ENCODE measurements at regions not wholly inside any gene's neighbourhood (a gene's known extent, or its start where the extent isn't known, plus 50 kb on each side); places are given as distances from the start of the nearest gene placed in this dataset.

DNA sequence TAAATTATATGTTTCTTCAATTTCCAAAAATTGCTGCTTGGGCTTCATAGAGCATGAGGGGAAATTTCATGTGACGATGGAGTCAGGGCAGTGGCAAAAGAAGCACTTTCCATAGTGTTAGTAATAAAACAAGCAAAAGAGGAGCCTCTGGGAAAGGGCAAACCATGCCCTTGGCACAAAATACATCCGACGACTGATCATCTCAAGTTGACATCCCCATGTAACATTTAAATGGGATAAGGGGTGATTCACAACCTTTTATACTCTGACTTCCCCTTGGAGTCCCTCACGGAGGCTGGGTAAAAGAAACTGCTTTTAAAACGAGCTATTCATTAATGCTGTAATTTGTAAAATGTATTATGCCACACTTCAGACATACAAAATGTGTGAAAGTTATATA is 161.4 kb upstream of the DMRT1 start:
- TF ChIP-seq POLR2AphosphoS5 (IDR thresholded peaks at IDR 0.05) (no peak), POLR2A (IDR thresholded peaks at IDR 0.05) (no peak)
- TF ChIP-seq, protein P1, sequence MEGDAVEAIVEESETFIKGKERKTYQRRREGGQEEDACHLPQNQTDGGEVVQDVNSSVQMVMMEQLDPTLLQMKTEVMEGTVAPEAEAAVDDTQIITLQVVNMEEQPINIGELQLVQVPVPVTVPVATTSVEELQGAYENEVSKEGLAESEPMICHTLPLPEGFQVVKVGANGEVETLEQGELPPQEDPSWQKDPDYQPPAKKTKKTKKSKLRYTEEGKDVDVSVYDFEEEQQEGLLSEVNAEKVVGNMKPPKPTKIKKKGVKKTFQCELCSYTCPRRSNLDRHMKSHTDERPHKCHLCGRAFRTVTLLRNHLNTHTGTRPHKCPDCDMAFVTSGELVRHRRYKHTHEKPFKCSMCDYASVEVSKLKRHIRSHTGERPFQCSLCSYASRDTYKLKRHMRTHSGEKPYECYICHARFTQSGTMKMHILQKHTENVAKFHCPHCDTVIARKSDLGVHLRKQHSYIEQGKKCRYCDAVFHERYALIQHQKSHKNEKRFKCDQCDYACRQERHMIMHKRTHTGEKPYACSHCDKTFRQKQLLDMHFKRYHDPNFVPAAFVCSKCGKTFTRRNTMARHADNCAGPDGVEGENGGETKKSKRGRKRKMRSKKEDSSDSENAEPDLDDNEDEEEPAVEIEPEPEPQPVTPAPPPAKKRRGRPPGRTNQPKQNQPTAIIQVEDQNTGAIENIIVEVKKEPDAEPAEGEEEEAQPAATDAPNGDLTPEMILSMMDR (IDR thresholded peaks at IDR 0.05 in 8 of 11, conservative IDR thresholded peaks at IDR 0.05 in 3 of 11) = no peak
- intact Hi-C loops (cut with DNase I; ENCODE audit: low total_unique reads) = no loop called here

DNA sequence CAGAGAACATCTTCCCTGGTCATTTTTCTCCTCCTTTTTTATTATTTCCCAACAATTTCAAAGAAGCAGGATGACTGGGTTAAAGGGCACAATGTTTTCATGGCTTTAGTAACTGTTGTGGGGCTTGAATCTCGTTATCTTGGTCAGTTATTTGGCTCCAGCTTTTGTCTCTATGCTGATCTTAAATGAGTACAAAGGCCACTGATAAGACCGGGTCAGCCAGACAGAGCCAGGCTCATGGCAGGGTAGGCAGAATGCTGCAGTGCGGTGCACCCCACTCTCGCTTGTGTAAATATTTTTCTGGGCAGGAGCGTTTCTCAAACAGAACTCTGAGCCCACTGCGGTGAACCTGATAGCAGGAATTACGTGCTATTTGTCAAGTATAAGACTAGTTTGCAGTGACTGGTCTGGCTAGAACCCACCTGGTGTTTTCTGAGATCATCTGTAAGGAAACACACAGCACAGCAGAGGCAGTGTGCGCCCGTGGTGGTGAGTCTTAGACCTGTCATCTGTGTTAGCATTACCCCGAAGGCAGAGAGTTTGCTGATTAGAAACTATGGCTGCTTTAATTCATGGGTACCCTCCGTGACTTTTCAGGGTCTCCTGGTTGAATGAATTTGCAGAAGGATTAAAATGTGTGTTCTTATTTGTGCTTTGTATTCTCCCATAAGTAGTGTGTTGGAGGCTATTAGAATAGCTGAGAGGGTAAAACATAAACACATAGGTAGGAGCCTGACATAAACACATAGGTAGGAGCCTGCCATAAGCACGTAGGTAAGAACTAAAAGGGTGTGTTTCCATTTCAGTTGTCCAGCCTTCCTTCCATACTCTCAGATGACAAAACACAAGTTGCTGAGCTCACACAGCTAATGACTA is 158.6 kb upstream of the DMRT1 start:
- intact Hi-C loops (cut with DNase I; ENCODE audit: low total_unique reads) = no loop called here
- WGBS, 5 donors = 81 to 88% (median 85%) methylated on average over 10 to 12 of the region's 12 CpGs
- no peak overlapping the region for H3K27ac ChIP-seq
- H3K4me3 ChIP-seq = no peak overlapping the region
- no peaks in the 10 kb centered on the region for H3K9me3 ChIP-seq
- TF ChIP-seq POLR2AphosphoS5 (IDR thresholded peaks at IDR 0.05) = no peak
- TF ChIP-seq POLR2A (IDR thresholded peaks at IDR 0.05) = no peak
- TF ChIP-seq, protein P1 (IDR thresholded peaks at IDR 0.05 in 8 of 11, conservative IDR thresholded peaks at IDR 0.05 in 3 of 11) = no peak
- DNase-seq = no peak
- H3K4me1 ChIP-seq = peaks cover 0 to 4% (median 2%) of the 10 kb centered on the region in 6 donors
- no peaks in the 10 kb centered on the region for H3K36me3 ChIP-seq
- no peaks in the 10 kb centered on the region for H3K27me3 ChIP-seq (replicated peaks in 1 of 7)

More for the DNA sequence above, 161.4 kb upstream of the DMRT1 start:
- 78 to 83% (median 79%) methylated on average over 5 of the region's 5 CpGs for WGBS, 5 donors
- H3K36me3 ChIP-seq = no peaks in the 10 kb centered on the region
- DNase-seq = no peak
- H3K4me1 ChIP-seq = peaks cover 0 to 13% (median 10%) of the 10 kb centered on the region in 6 donors
- H3K4me3 ChIP-seq = no peak overlapping the region
- no peaks in the 10 kb centered on the region for H3K9me3 ChIP-seq
- no peaks in the 10 kb centered on the region for H3K27me3 ChIP-seq (replicated peaks in 1 of 7)
- H3K27ac ChIP-seq = no peak overlapping the region

DNA sequence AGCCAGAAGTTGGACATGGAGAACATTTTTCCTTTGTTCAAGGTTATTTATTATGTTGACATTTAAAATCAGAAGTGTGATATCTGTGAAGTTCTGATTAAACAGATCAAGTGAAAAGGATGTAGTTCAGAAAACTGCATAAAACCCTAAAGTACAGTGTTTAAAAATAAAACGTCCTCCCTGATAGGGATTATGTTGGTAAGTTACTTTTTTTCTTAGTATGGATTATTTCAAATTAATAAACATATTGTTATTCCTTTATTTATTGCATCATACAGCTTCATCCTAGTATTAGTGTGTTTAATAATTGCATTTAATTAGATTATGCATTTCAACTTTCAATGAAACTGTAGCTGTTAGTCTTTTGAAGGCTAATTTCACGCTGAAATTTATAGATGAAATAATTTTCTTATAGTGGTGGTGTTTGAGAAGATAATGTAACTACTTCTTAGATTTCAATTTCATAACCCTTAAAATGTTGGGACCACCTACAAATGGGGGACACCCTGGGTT is 157.9 kb upstream of the DMRT1 start:
- intact Hi-C loops (cut with DNase I; ENCODE audit: low total_unique reads) = no loop called here
- TF ChIP-seq POLR2AphosphoS5 (IDR thresholded peaks at IDR 0.05) (no peak), POLR2A (IDR thresholded peaks at IDR 0.05) (no peak)
- TF ChIP-seq, protein P1 (IDR thresholded peaks at IDR 0.05 in 8 of 11, conservative IDR thresholded peaks at IDR 0.05 in 3 of 11) = no peak
- Histone ChIP-seq H3K27me3 (replicated peaks in 1 of 7) (no peaks in the 10 kb centered on the region), H3K4me1 (no peaks in the 10 kb centered on the region), H3K4me3 (no peak overlapping the region), H3K36me3 (no peaks in the 10 kb centered on the region), H3K9me3 (no peaks in the 10 kb centered on the region), H3K27ac (no peak overlapping the region)
- 57 to 86% (median 71%) methylated on average over 2 of the region's 2 CpGs for WGBS, 5 donors
- DNase-seq = no peak
